Stomach (tissue), 4 donors: ENCODE measurements at regions not wholly inside any gene's neighbourhood (a gene's known extent, or its start where the extent isn't known, plus 50 kb on each side); places are given as distances from the start of the nearest gene placed in this dataset.

ENCODE experiments used
- EP300 ChIP-seq: sonication (generic); formaldehyde crosslinking; IDR thresholded peaks from one replicate; pipeline ENCODE4 v1.6.1; 2017; ENCODE audit warnings: antibody characterized with exemption
- POLR2A ChIP-seq, 4 donors: fragments of 450-650 bp; IDR thresholded peaks; one replicate each; pipeline ENCODE4 v1.6.1; 2016; ENCODE audit warnings: antibody characterized with exemption in 4 of 4, control low read depth in 2 of 4, mild to moderate bottlenecking in 1 of 4, moderate library complexity in 1 of 4
- TF ChIP-seq, protein P1 (sequence below), 7 experiments: fragments of 450-650 bp in 4 of 7; fragments of 200-600 bp in 3 of 7; sonication (generic) in 3 of 7; IDR thresholded peaks; one replicate each; pipeline ENCODE4 v1.5.1; 2016 to 2019; ENCODE audit warnings: antibody characterized with exemption in 7 of 7, control low read depth in 2 of 7, mild to moderate bottlenecking in 1 of 7

DNA sequence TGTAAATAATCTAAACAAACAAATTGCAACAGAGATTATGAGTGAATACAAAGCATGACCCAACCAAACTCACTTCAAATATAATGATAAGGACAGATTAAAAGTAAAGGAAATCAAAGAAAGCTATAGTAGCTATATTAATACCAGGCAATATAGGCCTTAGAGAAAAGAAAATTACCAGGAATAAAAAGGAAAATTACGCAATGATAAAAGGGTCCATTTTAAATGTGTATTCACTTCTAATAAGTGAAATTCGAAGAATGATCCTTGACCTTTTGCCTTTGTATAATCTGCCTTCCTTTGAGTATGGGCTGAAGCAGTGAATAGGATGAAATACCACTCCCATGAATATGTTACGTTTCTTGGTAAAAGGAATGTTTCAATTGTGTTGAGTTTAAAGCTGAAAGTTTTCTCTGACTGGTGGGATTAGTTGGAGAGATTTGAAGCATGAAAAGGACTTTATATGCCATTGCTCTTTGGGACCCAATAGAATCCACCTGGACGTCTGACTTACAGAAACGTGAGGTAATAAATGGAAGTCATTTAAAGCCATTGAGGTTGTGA, 91.9 kb upstream of the HMGCLL1 start:
- no peak for TF ChIP-seq POLR2A (IDR thresholded peaks at IDR 0.05)
- TF ChIP-seq, protein P1, sequence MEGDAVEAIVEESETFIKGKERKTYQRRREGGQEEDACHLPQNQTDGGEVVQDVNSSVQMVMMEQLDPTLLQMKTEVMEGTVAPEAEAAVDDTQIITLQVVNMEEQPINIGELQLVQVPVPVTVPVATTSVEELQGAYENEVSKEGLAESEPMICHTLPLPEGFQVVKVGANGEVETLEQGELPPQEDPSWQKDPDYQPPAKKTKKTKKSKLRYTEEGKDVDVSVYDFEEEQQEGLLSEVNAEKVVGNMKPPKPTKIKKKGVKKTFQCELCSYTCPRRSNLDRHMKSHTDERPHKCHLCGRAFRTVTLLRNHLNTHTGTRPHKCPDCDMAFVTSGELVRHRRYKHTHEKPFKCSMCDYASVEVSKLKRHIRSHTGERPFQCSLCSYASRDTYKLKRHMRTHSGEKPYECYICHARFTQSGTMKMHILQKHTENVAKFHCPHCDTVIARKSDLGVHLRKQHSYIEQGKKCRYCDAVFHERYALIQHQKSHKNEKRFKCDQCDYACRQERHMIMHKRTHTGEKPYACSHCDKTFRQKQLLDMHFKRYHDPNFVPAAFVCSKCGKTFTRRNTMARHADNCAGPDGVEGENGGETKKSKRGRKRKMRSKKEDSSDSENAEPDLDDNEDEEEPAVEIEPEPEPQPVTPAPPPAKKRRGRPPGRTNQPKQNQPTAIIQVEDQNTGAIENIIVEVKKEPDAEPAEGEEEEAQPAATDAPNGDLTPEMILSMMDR (IDR thresholded peaks at IDR 0.05) = no peak
- no peak for TF ChIP-seq EP300
